Right renal pelvis (tissue), 4 donors: ENCODE measurements at regions not wholly inside any gene's neighbourhood (a gene's known extent, or its start where the extent isn't known, plus 50 kb on each side); places are given as distances from the start of the nearest gene placed in this dataset.
A peak's percentile ranks its signal among the peaks of the same experiment; 100 is the strongest.
"Not testable (repeated sequence)": the region's sequence is repeated elsewhere in the genome, so short reads cannot be mapped to it uniquely, and the experiment has no call there.

Experiments used
- DNase-seq, 4 donors: peaks; one replicate each; pipeline ENCODE4 v3.0.0-alpha.2; 2013; ENCODE audit warnings: low read depth in 4 of 4, low spot score in 3 of 4, missing footprints in 1 of 4

DNA sequence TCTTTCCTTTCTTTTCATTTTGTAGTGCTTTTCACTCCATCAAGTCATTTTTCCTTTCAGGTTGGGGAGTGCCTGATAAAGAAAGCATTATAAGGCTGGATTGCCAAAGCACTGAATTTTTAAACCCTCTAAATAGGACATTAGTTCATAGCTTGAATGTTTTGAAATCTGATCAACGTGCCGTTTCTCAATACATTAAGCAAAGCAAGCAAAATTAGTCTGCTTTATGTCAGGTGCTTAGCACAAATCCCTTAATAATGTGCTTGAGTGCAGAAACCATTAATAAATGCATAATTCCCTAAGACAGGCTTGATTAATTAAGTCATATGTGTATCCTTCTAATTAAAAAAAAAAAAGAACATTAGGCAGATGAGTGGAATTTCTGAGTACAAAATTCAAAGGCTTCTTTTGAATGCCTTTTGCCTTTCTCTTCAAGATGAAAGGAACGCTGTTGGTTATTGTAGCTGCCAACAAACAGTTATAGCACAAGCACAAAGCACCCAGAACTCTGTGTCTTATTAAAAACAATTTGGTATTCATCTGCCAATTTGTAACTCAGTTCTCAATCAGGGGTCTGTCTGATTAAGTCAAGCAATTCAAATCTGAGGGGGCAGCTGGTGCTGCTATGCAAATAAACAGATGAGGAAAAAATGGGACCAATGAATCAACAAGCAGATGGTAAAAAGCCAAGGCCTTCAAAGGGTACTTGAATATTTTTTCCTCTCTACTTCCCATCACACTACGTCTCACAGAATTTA, 233.7 kb downstream of the TLE1 start:
- DNase-seq, result no peak

- no peak for DNase-seq
Measured at GRCh38 chr9:81445331-81445921, 243.9 kb downstream of the TLE1 start.

DNA sequence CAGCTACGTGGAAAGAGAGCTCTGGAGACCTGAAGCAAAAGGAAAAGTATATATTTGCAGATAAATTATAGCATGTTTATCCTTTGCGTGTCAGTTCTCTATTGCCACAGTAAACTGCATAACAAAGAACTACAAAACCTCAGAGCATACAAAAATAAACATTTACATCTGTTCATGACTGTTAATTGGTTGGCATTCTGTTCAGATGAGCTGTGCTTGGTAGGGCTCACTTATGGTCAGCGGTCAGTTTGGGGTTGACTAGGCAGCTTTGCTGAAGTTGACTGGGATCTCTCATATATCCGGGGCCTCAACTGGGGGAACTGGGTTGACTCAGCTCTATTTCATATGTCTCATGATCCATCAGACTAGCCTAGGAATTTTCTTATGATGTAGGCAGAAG, 257.7 kb downstream of the TLE1 start:
- DNase-seq, result no peak

DNA sequence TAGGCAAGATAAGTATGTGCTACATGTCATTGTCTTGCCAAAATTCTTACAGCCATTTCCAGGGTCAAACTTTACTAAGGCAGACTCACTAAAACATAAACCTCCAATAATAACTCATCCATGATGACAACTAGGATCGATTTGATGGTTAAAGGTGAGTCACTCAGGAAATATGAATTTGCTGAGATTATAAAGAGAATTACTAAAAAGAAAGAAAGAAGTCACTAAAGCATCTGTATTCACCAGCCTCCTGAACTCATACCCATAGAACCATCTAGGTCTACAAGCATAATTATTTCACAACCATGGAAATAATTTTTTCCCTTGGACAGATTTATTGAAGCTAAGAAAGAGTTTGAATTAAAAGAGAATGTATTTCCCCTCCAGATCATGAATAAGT, 258.6 kb downstream of the TLE1 start:
- no peak for DNase-seq

- no peak for DNase-seq
Measured at GRCh38 chr9:81427870-81428269, 261.5 kb downstream of the TLE1 start.

GRCh38 chr9:81424431-81424830, 264.9 kb downstream of the TLE1 start:
- no peak for DNase-seq

GRCh38 chr9:81423589-81424326, 265.6 kb downstream of the TLE1 start:
- DNase-seq, result no peak

GRCh38 chr9:81421090-81421489, 268.3 kb downstream of the TLE1 start:
- not testable (repeated sequence) for DNase-seq

DNA sequence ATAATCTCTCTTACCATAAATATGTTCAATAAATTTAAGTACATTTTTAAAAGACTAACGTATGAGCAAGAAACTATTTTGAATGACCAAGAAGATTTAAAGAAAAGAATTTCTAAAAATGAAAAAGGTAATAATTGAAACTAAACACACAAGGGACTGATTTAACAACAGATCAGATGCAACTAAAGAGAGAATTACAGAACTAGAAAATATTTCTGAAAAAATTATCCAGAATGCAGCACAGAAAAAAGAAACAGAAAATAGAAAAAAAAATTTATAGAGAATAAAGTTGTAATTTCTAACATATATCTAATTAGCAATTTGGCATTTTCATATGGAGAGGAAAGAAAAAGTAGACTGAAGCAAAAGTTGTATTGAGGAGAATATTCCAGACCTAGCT, 269.3 kb downstream of the TLE1 start:
- DNase-seq, result no peak

GRCh38 chr9:81417941-81418340, 271.4 kb downstream of the TLE1 start:
- no peak for DNase-seq

- no peak for DNase-seq
Measured at GRCh38 chr9:81417299-81417675, 272.1 kb downstream of the TLE1 start.

GRCh38 chr9:81416476-81417298, 272.7 kb downstream of the TLE1 start:
- DNase-seq, result no peak

- no peak for DNase-seq
Measured at GRCh38 chr9:81414836-81415235, 274.5 kb downstream of the TLE1 start.

DNA sequence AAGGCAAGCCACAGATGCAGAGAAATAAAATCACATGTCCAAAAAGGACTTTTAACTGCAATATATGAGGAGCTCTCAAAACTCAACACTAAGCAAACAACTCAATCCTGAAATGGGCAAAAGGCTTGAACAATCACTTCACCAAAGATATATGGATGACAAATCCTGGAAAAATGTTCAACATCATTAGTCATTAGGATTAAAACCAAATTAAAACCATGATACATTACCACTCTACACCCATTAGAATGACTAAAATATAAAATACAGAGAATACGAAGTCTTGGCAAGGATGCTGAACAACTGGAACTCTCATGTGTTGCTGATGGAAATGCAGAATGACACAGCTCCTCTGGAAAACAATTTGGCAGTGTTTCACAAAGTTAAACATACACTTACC, 277.4 kb downstream of the TLE1 start:
- no peak for DNase-seq

- no peak for DNase-seq
Measured at GRCh38 chr9:81410201-81410600, 279.1 kb downstream of the TLE1 start.

GRCh38 chr9:81408951-81409350, 280.4 kb downstream of the TLE1 start:
- no peak for DNase-seq

- DNase-seq, result no peak
Measured at GRCh38 chr9:81404931-81405598, 284.3 kb downstream of the TLE1 start.

DNA sequence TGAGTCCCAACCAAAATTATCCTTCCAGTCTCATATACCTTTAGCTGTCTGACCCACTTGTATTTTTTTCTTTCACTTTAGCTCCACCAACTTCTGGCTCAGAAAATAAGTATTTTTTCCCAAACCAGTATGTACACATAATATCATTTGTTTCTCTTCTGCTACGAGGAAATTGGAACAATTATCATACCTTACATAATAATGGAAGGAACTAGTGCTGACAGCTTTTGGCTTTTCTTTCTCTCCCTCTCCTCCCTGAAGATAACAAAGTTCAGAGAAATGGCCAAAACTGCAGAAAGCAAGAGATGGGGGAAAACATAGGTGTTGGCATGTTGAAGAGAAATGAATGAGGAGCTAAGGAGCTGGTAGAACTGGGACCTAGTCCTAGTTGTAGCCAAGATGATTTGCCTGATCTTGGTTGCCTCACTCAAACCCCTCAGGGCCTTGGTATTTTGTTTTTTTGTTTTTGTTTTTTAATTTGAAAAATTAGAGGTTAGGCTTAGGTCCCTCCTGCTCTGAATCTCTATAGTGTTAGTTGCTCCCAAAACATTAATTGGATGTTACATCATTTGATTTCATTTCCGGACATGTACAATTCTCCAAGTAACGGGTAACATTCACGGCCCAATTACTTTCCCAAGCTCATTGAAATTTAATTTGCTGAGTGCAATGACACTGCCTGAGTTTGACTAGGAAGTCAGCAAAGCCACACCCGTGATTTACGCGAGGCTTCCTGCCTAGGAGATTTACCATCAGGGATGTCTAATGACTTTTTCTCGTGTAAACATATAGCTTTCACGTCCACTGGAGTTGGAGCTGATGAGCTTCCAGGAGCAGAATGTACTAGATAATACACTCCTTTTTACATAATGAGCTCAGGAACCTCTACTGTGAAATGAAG, 291.6 kb downstream of the TLE1 start:
- DNase-seq, result peak in 1 of 4 donors; percentile 60

DNA sequence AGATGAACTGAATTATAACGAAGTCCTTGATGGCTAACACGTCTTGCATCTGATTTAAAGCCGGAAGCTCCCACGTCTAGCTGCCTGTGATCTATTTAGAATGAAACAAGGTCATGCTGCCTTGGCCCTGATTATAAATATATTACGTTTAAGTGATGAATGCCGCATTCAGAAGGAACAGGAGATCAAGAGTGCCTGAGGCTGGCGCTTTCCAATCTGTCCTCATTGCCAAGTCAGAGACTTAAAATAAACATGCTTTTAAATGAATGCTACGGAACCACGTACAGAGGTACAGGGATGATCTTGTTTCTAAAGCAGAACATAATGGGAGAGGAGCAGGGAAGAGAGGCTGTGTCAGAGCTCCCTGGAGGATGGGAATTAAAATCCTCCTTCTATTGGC, 292.8 kb downstream of the TLE1 start:
- no peak for DNase-seq

DNA sequence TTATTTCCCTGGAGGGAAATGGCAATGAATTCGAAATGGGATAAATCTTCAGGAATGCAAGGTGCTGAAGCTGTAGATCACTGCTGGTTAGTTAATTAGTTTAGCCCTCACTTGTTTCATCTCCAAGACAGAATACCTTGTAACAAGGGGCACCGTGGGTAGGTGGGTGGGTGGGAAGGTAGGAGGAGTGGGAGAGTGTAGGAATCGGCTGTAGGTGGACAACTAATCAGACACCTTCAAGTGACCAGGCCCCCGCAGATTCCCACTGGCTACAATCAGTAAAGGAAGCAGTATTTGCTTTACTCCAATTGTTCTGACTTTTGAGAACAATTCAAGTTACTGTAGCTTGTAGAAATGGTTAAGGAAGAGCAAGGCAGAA, 293.7 kb downstream of the TLE1 start:
- DNase-seq, result no peak
